ENCODE measurements at regions not wholly inside any gene's neighbourhood (a gene's known extent, or its start where the extent isn't known, plus 50 kb on each side); places are given as distances from the start of the nearest gene placed in this dataset.

- DNase-seq, result no peak
- Histone ChIP-seq H3K27me3 (replicated peaks; ENCODE audit: control insufficient read depth, insufficient read depth, low read length) (no peaks in the 10 kb centered on the region), H3K36me3 (ENCODE audit: control insufficient read depth, insufficient read depth, low read length) (no peaks in the 10 kb centered on the region), H3K4me3 (ENCODE audit: low read depth, low read length) (no peak overlapping the region), H3K9me3 (no peaks in the 10 kb centered on the region), H3K4me1 (no peaks in the 10 kb centered on the region)
- Mint-ChIP-seq H3K9me3 (ENCODE audit: unreplicated experiment) (no peaks in the 10 kb centered on the region), H3K4me1 (ENCODE audit: low read depth, unreplicated experiment) (no peaks in the 10 kb centered on the region), H3K4me3 (ENCODE audit: unreplicated experiment) (no peak overlapping the region), H3K36me3 (ENCODE audit: insufficient read depth, unreplicated experiment) (no peaks in the 10 kb centered on the region), H3K27ac (ENCODE audit: unreplicated experiment) (no peak overlapping the region), H3K27me3 (ENCODE audit: insufficient read depth, unreplicated experiment) (no peaks in the 10 kb centered on the region)
- POLR2A ChIA-PET, result no interaction called here
- intact Hi-C loops (cut with micrococcal nuclease; ENCODE audit: unreplicated experiment), result no loop called here
- BruUV-seq (replicated peaks), result no TSS peak
- CTCF ChIA-PET, result no interaction called here
- TF ChIP-seq, protein P1, sequence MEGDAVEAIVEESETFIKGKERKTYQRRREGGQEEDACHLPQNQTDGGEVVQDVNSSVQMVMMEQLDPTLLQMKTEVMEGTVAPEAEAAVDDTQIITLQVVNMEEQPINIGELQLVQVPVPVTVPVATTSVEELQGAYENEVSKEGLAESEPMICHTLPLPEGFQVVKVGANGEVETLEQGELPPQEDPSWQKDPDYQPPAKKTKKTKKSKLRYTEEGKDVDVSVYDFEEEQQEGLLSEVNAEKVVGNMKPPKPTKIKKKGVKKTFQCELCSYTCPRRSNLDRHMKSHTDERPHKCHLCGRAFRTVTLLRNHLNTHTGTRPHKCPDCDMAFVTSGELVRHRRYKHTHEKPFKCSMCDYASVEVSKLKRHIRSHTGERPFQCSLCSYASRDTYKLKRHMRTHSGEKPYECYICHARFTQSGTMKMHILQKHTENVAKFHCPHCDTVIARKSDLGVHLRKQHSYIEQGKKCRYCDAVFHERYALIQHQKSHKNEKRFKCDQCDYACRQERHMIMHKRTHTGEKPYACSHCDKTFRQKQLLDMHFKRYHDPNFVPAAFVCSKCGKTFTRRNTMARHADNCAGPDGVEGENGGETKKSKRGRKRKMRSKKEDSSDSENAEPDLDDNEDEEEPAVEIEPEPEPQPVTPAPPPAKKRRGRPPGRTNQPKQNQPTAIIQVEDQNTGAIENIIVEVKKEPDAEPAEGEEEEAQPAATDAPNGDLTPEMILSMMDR (IDR thresholded peaks at IDR 0.05; ENCODE audit: insufficient read depth in 1 of 2, low read depth in 1 of 2, low read length in 1 of 2, severe bottlenecking in 1 of 2, unreplicated experiment in 1 of 2), result no peak
These were observed 70.8 kb downstream of the DUSP6 start for GRCh38 chr12:89281539-89281867.

DNA sequence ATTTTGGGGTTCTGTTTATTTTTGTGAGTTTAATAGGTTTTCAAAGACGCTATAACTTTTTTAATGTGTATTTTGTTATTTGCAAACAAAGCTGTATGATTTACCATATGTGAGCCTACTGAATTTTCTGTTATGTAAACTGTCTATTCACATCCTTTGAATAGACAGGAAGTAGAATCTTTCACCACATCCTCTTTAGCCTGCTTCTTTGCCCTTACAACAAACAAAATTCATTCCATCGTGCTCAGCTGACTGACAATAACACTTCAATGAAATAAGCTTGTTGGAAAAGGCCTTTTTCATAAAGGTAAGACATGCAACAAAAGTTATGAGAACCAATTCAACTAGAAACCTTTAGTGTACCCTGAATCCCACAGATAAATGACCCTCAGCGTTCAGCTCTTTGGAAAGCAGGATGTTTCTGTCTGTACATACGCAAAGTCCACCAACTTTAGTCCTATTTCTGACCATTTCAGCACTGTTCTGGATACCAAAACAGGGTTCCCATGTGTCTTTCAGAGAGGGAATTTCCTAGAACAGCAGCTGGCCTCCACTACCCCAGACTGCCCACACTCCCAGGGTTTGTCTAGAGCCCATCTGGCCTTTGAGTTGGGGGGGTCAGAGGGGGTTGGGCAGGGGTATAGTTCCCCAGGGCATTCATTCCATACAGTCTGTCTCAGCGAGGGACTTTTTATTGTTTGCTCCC lies 71.3 kb downstream of the DUSP6 start:
- no peaks in the 10 kb centered on the region for H3K27me3 Mint-ChIP-seq (ENCODE audit: insufficient read depth, unreplicated experiment)
- intact Hi-C loops (cut with micrococcal nuclease; ENCODE audit: unreplicated experiment), result no loop called here
- Histone ChIP-seq H3K27me3 (replicated peaks; ENCODE audit: control insufficient read depth, insufficient read depth, low read length) (no peaks in the 10 kb centered on the region), H3K4me3 (ENCODE audit: low read depth, low read length) (no peak overlapping the region), H3K36me3 (ENCODE audit: control insufficient read depth, insufficient read depth, low read length) (no peaks in the 10 kb centered on the region), H3K9me3 (no peaks in the 10 kb centered on the region), H3K4me1 (no peaks in the 10 kb centered on the region)
- H3K4me1 Mint-ChIP-seq (ENCODE audit: low read depth, unreplicated experiment), result no peaks in the 10 kb centered on the region
- TF ChIP-seq, protein P1 (IDR thresholded peaks at IDR 0.05; ENCODE audit: insufficient read depth in 1 of 2, low read depth in 1 of 2, low read length in 1 of 2, severe bottlenecking in 1 of 2, unreplicated experiment in 1 of 2), result no peak
- ChIA-PET CTCF (no interaction called here), POLR2A (no interaction called here)
- no TSS peak for BruUV-seq (replicated peaks)
- H3K27ac Mint-ChIP-seq (ENCODE audit: unreplicated experiment), result no peak overlapping the region
- H3K36me3 Mint-ChIP-seq (ENCODE audit: insufficient read depth, unreplicated experiment), result no peaks in the 10 kb centered on the region
- DNase-seq, result no peak
- H3K9me3 Mint-ChIP-seq (ENCODE audit: unreplicated experiment), result no peaks in the 10 kb centered on the region
- H3K4me3 Mint-ChIP-seq (ENCODE audit: unreplicated experiment), result no peak overlapping the region

DNA sequence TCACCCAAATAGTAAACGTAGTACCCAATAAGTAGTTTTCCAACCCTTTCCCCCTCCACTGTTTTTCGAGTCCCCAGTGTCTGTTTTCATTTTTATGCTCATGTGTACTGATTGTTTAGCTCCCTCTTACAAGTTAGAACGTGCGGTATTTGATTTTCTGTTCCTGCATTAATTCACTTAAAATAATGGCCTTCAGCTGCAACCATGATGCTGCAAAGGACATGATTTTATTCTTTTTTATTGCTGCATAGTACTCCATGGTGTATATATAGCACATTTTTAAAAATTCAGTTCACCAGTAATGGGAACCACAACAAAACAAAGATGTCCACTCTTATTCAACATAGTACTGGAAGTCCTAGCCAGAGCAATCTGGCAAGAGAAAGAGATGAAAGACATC lies 72.8 kb downstream of the DUSP6 start:
- ChIA-PET POLR2A (no interaction called here), CTCF (no interaction called here)
- no peaks in the 10 kb centered on the region for H3K4me1 Mint-ChIP-seq (ENCODE audit: low read depth, unreplicated experiment)
- TF ChIP-seq, protein P1 (IDR thresholded peaks at IDR 0.05; ENCODE audit: insufficient read depth in 1 of 2, low read depth in 1 of 2, low read length in 1 of 2, severe bottlenecking in 1 of 2, unreplicated experiment in 1 of 2), result no peak
- intact Hi-C loops (cut with micrococcal nuclease; ENCODE audit: unreplicated experiment), result no loop called here
- H3K27ac Mint-ChIP-seq (ENCODE audit: unreplicated experiment), result no peak overlapping the region
- no peaks in the 10 kb centered on the region for H3K9me3 Mint-ChIP-seq (ENCODE audit: unreplicated experiment)
- no peak for DNase-seq
- Histone ChIP-seq H3K36me3 (ENCODE audit: control insufficient read depth, insufficient read depth, low read length) (no peaks in the 10 kb centered on the region), H3K27me3 (replicated peaks; ENCODE audit: control insufficient read depth, insufficient read depth, low read length) (no peaks in the 10 kb centered on the region), H3K4me3 (ENCODE audit: low read depth, low read length) (no peak overlapping the region), H3K4me1 (no peaks in the 10 kb centered on the region), H3K9me3 (no peaks in the 10 kb centered on the region)
- no peaks in the 10 kb centered on the region for H3K27me3 Mint-ChIP-seq (ENCODE audit: insufficient read depth, unreplicated experiment)
- H3K36me3 Mint-ChIP-seq (ENCODE audit: insufficient read depth, unreplicated experiment), result no peaks in the 10 kb centered on the region
- BruUV-seq (replicated peaks), result no TSS peak
- no peak overlapping the region for H3K4me3 Mint-ChIP-seq (ENCODE audit: unreplicated experiment)

All from Caco-2 (cell line).